ENCODE measurements at regions not wholly inside any gene's neighbourhood (a gene's known extent, or its start where the extent isn't known, plus 50 kb on each side); places are given as distances from the start of the nearest gene placed in this dataset.
"Not testable (repeated sequence)": the region's sequence is repeated elsewhere in the genome, so short reads cannot be mapped to it uniquely, and the experiment has no call there.

- not testable (repeated sequence) for H3K27ac ChIP-seq, H3K4me1 ChIP-seq, H3K27me3 ChIP-seq, H3K36me3 ChIP-seq, H3K4me3 ChIP-seq, H3K9me3 ChIP-seq, DNase-seq
Measured at GRCh38 chr13:52565324-52565723, 76.9 kb upstream of the HNRNPA1L2 start.

- H3K9me3 ChIP-seq, H3K27ac ChIP-seq, H3K4me3 ChIP-seq, H3K27me3 ChIP-seq, H3K36me3 ChIP-seq, H3K4me1 ChIP-seq: not testable (repeated sequence)
- peak in 4 of 6 experiments; percentile 27 to 47 (median 40) for TF ChIP-seq CTCF (IDR thresholded peaks at IDR 0.05)
- DNase-seq: peak in 1 of 3 donors; percentile 62
Measured at GRCh38 chr13:52569904-52570602, 72.2 kb upstream of the HNRNPA1L2 start.

- not testable (repeated sequence) for H3K27me3 ChIP-seq, H3K4me3 ChIP-seq, H3K9me3 ChIP-seq, DNase-seq, H3K4me1 ChIP-seq, H3K27ac ChIP-seq, H3K36me3 ChIP-seq
Measured at GRCh38 chr13:52571163-52571562, 71.1 kb upstream of the HNRNPA1L2 start.

- not testable (repeated sequence) for H3K4me1 ChIP-seq, H3K36me3 ChIP-seq, H3K4me3 ChIP-seq, H3K9me3 ChIP-seq, H3K27me3 ChIP-seq, DNase-seq, H3K27ac ChIP-seq
Measured at GRCh38 chr13:52582962-52583361, 59.3 kb upstream of the HNRNPA1L2 start.
